ENCODE measurements at regions not wholly inside any gene's neighbourhood (a gene's known extent, or its start where the extent isn't known, plus 50 kb on each side); places are given as distances from the start of the nearest gene placed in this dataset.

- 92% methylated on average over 13 of the region's 13 CpGs for WGBS
- Histone ChIP-seq H3K27me3 (ENCODE audit: insufficient read depth, low read length) (no peaks in the 10 kb centered on the region), H3K27ac (ENCODE audit: low read depth, low read length) (no peak overlapping the region)
Observed at GRCh38 chr2:128448331-128449225, 129.9 kb upstream of the HS6ST1 start.

GRCh38 chr2:128449226-128450061, 130.8 kb upstream of the HS6ST1 start:
- WGBS = 86% methylated on average over 24 of the region's 24 CpGs
- H3K9me3 ChIP-seq (ENCODE audit: insufficient read depth, low read depth, low read length) = no peaks in the 10 kb centered on the region
- no peak overlapping the region for H3K9ac ChIP-seq (ENCODE audit: low read depth, low read length)
- H3K4me3 ChIP-seq (ENCODE audit: low read length) = no peak overlapping the region
- H3K27ac ChIP-seq (ENCODE audit: low read depth, low read length) = no peak overlapping the region
- no peaks in the 10 kb centered on the region for H3K4me1 ChIP-seq (ENCODE audit: insufficient read depth, low read length)
- H3K27me3 ChIP-seq (ENCODE audit: insufficient read depth, low read length) = no peaks in the 10 kb centered on the region
- no peaks in the 10 kb centered on the region for H3K36me3 ChIP-seq (ENCODE audit: insufficient read depth, low read length)

More at GRCh38 chr2:128448331-128449225, 129.9 kb upstream of the HS6ST1 start:
- H3K9ac ChIP-seq (ENCODE audit: low read depth, low read length) = no peak overlapping the region
- no peak overlapping the region for H3K4me3 ChIP-seq (ENCODE audit: low read length)
- H3K36me3 ChIP-seq (ENCODE audit: insufficient read depth, low read length) = no peaks in the 10 kb centered on the region
- H3K4me1 ChIP-seq (ENCODE audit: insufficient read depth, low read length) = no peaks in the 10 kb centered on the region
- no peaks in the 10 kb centered on the region for H3K9me3 ChIP-seq (ENCODE audit: insufficient read depth, low read depth, low read length)

- Histone ChIP-seq H3K27ac (ENCODE audit: low read depth, low read length) (no peak overlapping the region), H3K9ac (ENCODE audit: low read depth, low read length) (no peak overlapping the region), H3K9me3 (ENCODE audit: insufficient read depth, low read depth, low read length) (0 out of 2 replicates have a peak, but pooled peaks cover 3% of the 10 kb centered on the region), H3K36me3 (ENCODE audit: insufficient read depth, low read length) (no peaks in the 10 kb centered on the region), H3K4me3 (ENCODE audit: low read length) (no peak overlapping the region), H3K27me3 (ENCODE audit: insufficient read depth, low read length) (no peaks in the 10 kb centered on the region), H3K4me1 (ENCODE audit: insufficient read depth, low read length) (no peaks in the 10 kb centered on the region)
- 93% methylated on average over 14 of the region's 14 CpGs for WGBS
Observed at GRCh38 chr2:128450211-128451024, 131.8 kb upstream of the HS6ST1 start.

GRCh38 chr2:128451084-128452023, 132.7 kb upstream of the HS6ST1 start:
- no peak overlapping the region for H3K9ac ChIP-seq (ENCODE audit: low read depth, low read length)
- 0 out of 2 replicates have a peak, but pooled peaks cover 4% of the 10 kb centered on the region for H3K9me3 ChIP-seq (ENCODE audit: insufficient read depth, low read depth, low read length)
- H3K36me3 ChIP-seq (ENCODE audit: insufficient read depth, low read length) = no peaks in the 10 kb centered on the region
- H3K4me1 ChIP-seq (ENCODE audit: insufficient read depth, low read length) = no peaks in the 10 kb centered on the region
- WGBS = 92% methylated on average over 15 of the region's 15 CpGs
- H3K4me3 ChIP-seq (ENCODE audit: low read length) = no peak overlapping the region
- H3K27ac ChIP-seq (ENCODE audit: low read depth, low read length) = no peak overlapping the region
- no peaks in the 10 kb centered on the region for H3K27me3 ChIP-seq (ENCODE audit: insufficient read depth, low read length)

- Histone ChIP-seq H3K9me3 (ENCODE audit: insufficient read depth, low read depth, low read length) (0 out of 2 replicates have a peak, but pooled peaks cover 4% of the 10 kb centered on the region), H3K4me1 (ENCODE audit: insufficient read depth, low read length) (no peaks in the 10 kb centered on the region), H3K27me3 (ENCODE audit: insufficient read depth, low read length) (no peaks in the 10 kb centered on the region), H3K9ac (ENCODE audit: low read depth, low read length) (no peak overlapping the region), H3K36me3 (ENCODE audit: insufficient read depth, low read length) (no peaks in the 10 kb centered on the region), H3K4me3 (ENCODE audit: low read length) (no peak overlapping the region), H3K27ac (ENCODE audit: low read depth, low read length) (no peak overlapping the region)
- 92% methylated on average over 1 of the region's 1 CpG for WGBS
Observed at GRCh38 chr2:128452024-128452411, 133.3 kb upstream of the HS6ST1 start.

GRCh38 chr2:128452536-128453530, 134.2 kb upstream of the HS6ST1 start:
- Histone ChIP-seq H3K9ac (ENCODE audit: low read depth, low read length) (no peak overlapping the region), H3K9me3 (ENCODE audit: insufficient read depth, low read depth, low read length) (0 out of 2 replicates have a peak, but pooled peaks cover 4% of the 10 kb centered on the region), H3K4me1 (ENCODE audit: insufficient read depth, low read length) (no peaks in the 10 kb centered on the region), H3K36me3 (ENCODE audit: insufficient read depth, low read length) (no peaks in the 10 kb centered on the region), H3K27ac (ENCODE audit: low read depth, low read length) (no peak overlapping the region), H3K27me3 (ENCODE audit: insufficient read depth, low read length) (no peaks in the 10 kb centered on the region), H3K4me3 (ENCODE audit: low read length) (no peak overlapping the region)
- 95% methylated on average over 20 of the region's 20 CpGs for WGBS

- 95% methylated on average over 12 of the region's 12 CpGs for WGBS
- Histone ChIP-seq H3K36me3 (ENCODE audit: insufficient read depth, low read length) (no peaks in the 10 kb centered on the region), H3K9me3 (ENCODE audit: insufficient read depth, low read depth, low read length) (0 out of 2 replicates have a peak, but pooled peaks cover 4% of the 10 kb centered on the region), H3K27me3 (ENCODE audit: insufficient read depth, low read length) (no peaks in the 10 kb centered on the region), H3K9ac (ENCODE audit: low read depth, low read length) (no peak overlapping the region), H3K27ac (ENCODE audit: low read depth, low read length) (no peak overlapping the region), H3K4me1 (ENCODE audit: insufficient read depth, low read length) (no peaks in the 10 kb centered on the region), H3K4me3 (ENCODE audit: low read length) (no peak overlapping the region)
Observed at GRCh38 chr2:128454980-128455720, 136.5 kb upstream of the HS6ST1 start.

- no peak overlapping the region for H3K9ac ChIP-seq (ENCODE audit: low read depth, low read length)
- no peaks in the 10 kb centered on the region for H3K27me3 ChIP-seq (ENCODE audit: insufficient read depth, low read length)
- WGBS = 94% methylated on average over 1 of the region's 1 CpG
- no peaks in the 10 kb centered on the region for H3K36me3 ChIP-seq (ENCODE audit: insufficient read depth, low read length)
- H3K4me1 ChIP-seq (ENCODE audit: insufficient read depth, low read length) = no peaks in the 10 kb centered on the region
- no peak overlapping the region for H3K27ac ChIP-seq (ENCODE audit: low read depth, low read length)
- no peak overlapping the region for H3K4me3 ChIP-seq (ENCODE audit: low read length)
- H3K9me3 ChIP-seq (ENCODE audit: insufficient read depth, low read depth, low read length) = 0 out of 2 replicates have a peak, but pooled peaks cover 4% of the 10 kb centered on the region
Observed at GRCh38 chr2:128455721-128456050, 137.0 kb upstream of the HS6ST1 start.

- Histone ChIP-seq H3K4me3 (ENCODE audit: low read length) (no peak overlapping the region), H3K9me3 (ENCODE audit: insufficient read depth, low read depth, low read length) (0 out of 2 replicates have a peak, but pooled peaks cover 4% of the 10 kb centered on the region), H3K4me1 (ENCODE audit: insufficient read depth, low read length) (no peaks in the 10 kb centered on the region), H3K36me3 (ENCODE audit: insufficient read depth, low read length) (no peaks in the 10 kb centered on the region), H3K9ac (ENCODE audit: low read depth, low read length) (no peak overlapping the region), H3K27ac (ENCODE audit: low read depth, low read length) (no peak overlapping the region), H3K27me3 (ENCODE audit: insufficient read depth, low read length) (no peaks in the 10 kb centered on the region)
- WGBS = 97% methylated on average over 5 of the region's 5 CpGs
Observed at GRCh38 chr2:128456281-128456680, 137.6 kb upstream of the HS6ST1 start.
